Tibial nerve (tissue), 4 donors: ENCODE measurements at regions not wholly inside any gene's neighbourhood (a gene's known extent, or its start where the extent isn't known, plus 50 kb on each side); places are given as distances from the start of the nearest gene placed in this dataset.

Source experiments
- DNase-seq, 2 donors: peaks; one replicate each; pipeline ENCODE4 v3.0.0-alpha.2; 2019; ENCODE audit warnings: low spot score in 2 of 2
- H3K27ac ChIP-seq, 4 donors: fragments of 200-600 bp; sonication (generic) in 3 of 4; one replicate each; pipeline ENCODE4 v1.5.1; 2017 to 2019; ENCODE audit warnings: mild to moderate bottlenecking in 1 of 4
- H3K27me3 ChIP-seq, 2 donors: fragments of 200-600 bp; sonication (generic) in 1 of 2; one replicate each; pipeline versions ENCODE4 v1.5.1 to v1.6.0; 2017 to 2019
- H3K36me3 ChIP-seq, 3 donors: fragments of 200-600 bp; sonication (generic); one replicate each; pipeline ENCODE4 v1.5.1; 2018 to 2019
- H3K4me1 ChIP-seq, 4 donors: fragments of 200-600 bp; sonication (generic) in 3 of 4; one replicate each; pipeline ENCODE4 v1.5.1; 2017 to 2019
- H3K4me3 ChIP-seq, 4 donors: fragments of 200-600 bp; sonication (generic) in 3 of 4; one replicate each; pipeline ENCODE4 v1.5.1; 2017 to 2019; ENCODE audit warnings: mild to moderate bottlenecking in 1 of 4, moderate library complexity in 1 of 4
- H3K9me3 ChIP-seq, 4 donors: fragments of 200-600 bp; sonication (generic) in 3 of 4; one replicate each; pipeline ENCODE4 v1.5.1; 2017 to 2019
- CTCF ChIP-seq, 5 experiments: fragments of 200-600 bp in 3 of 5; fragments of 450-650 bp in 2 of 5; sonication (generic) in 3 of 5; IDR thresholded peaks; one replicate each; pipeline ENCODE4 v1.5.1; 2016 to 2019; ENCODE audit warnings: antibody characterized with exemption in 5 of 5, mild to moderate bottlenecking in 3 of 5, moderate library complexity in 2 of 5
- EP300 ChIP-seq, 2 donors: sonication (generic); formaldehyde crosslinking; IDR thresholded peaks; one replicate each; pipeline ENCODE4 v1.6.1; 2017; ENCODE audit warnings: antibody characterized with exemption in 2 of 2, mild to moderate bottlenecking in 1 of 2
- POLR2A ChIP-seq, 2 donors: fragments of 450-650 bp; IDR thresholded peaks; one replicate each; pipeline ENCODE4 v1.6.1; 2017; ENCODE audit warnings: antibody characterized with exemption in 2 of 2, mild to moderate bottlenecking in 2 of 2, moderate library complexity in 2 of 2
- WGBS, 2 donors: methylation state at CpG; one replicate each; pipeline ENCODE4 v1.1.5; 2018; 5-methylcytosine and 5-hydroxymethylcytosine counted together

DNA sequence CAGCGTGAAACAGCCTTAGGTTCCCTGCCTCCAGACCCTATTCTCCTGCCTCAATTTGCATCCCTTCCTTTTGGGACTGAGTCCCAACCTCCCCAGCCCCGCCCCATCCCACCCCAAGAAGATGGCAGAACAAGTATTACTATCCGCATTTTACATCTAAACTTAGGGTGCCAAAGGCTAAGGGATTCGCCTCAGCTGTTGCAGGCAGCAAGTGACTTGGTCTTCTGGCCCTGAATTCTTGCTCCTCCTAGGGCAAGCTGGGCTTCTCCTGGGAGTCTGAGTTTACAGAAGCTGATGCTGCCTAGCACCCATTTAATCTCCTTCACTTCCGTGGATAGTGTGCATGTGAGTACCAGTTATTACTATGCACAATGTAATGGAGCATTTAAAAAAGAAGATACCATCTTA is 161.3 kb upstream of the NR5A2 start:
- no peak for DNase-seq
- TF ChIP-seq POLR2A (IDR thresholded peaks at IDR 0.05) (no peak), EP300 (IDR thresholded peaks at IDR 0.05) (no peak), CTCF (IDR thresholded peaks at IDR 0.05) (no peak)
- H3K27ac ChIP-seq: no peak overlapping the region
- no peaks in the 10 kb centered on the region for H3K4me1 ChIP-seq
- WGBS, 2 donors: 66 to 67% methylated on average over 5 of the region's 5 CpGs
- no peaks in the 10 kb centered on the region for H3K27me3 ChIP-seq
- no peaks in the 10 kb centered on the region for H3K9me3 ChIP-seq
- H3K36me3 ChIP-seq: no peaks in the 10 kb centered on the region
- no peak overlapping the region for H3K4me3 ChIP-seq

DNA sequence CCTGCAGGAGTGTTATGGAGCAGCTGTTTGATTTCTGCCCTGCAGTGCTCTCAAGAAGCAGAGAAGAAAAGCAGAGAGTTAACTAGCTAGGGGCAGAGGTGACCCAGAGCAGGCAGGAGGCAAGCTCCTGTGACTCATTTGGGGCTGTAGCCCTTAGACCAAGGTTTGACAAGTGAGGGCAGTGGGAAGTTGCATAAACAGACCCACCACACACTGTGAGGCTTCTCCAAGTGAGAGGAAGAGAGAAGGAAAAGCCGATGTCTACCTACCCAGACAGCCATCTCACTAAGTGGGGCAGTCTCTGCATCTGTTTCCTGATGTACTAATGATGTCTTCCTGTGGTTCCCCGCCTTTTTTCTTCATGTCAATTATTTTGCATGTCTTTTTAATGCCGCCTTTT is 159.9 kb upstream of the NR5A2 start:
- no peaks in the 10 kb centered on the region for H3K36me3 ChIP-seq
- DNase-seq: no peak
- TF ChIP-seq POLR2A (IDR thresholded peaks at IDR 0.05): no peak
- TF ChIP-seq CTCF (IDR thresholded peaks at IDR 0.05): no peak
- no peak for TF ChIP-seq EP300 (IDR thresholded peaks at IDR 0.05)
- H3K27ac ChIP-seq: no peak overlapping the region
- no peak overlapping the region for H3K4me3 ChIP-seq
- no peaks in the 10 kb centered on the region for H3K9me3 ChIP-seq
- no peaks in the 10 kb centered on the region for H3K27me3 ChIP-seq
- H3K4me1 ChIP-seq: no peaks in the 10 kb centered on the region
- 58 to 64% methylated on average over 3 of the region's 3 CpGs for WGBS, 2 donors

- WGBS, 2 donors: 50 to 62% methylated on average over 3 of the region's 3 CpGs
These were observed 158.7 kb upstream of the NR5A2 start for GRCh38 chr1:199868777-199869176.

GRCh38 chr1:199875337-199875736 is 152.2 kb upstream of the NR5A2 start:
- Histone ChIP-seq H3K4me1 (no peaks in the 10 kb centered on the region), H3K36me3 (no peaks in the 10 kb centered on the region), H3K27me3 (no peaks in the 10 kb centered on the region), H3K27ac (no peak overlapping the region), H3K4me3 (no peak overlapping the region), H3K9me3 (no peaks in the 10 kb centered on the region)
- DNase-seq: no peak
- TF ChIP-seq CTCF (IDR thresholded peaks at IDR 0.05) (no peak), EP300 (IDR thresholded peaks at IDR 0.05) (no peak), POLR2A (IDR thresholded peaks at IDR 0.05) (no peak)
- WGBS, 2 donors: 92 to 93% methylated on average over 3 of the region's 3 CpGs

More at GRCh38 chr1:199868777-199869176, 158.7 kb upstream of the NR5A2 start:
- TF ChIP-seq EP300 (IDR thresholded peaks at IDR 0.05) (no peak), POLR2A (IDR thresholded peaks at IDR 0.05) (no peak), CTCF (IDR thresholded peaks at IDR 0.05) (no peak)
- no peak for DNase-seq
- Histone ChIP-seq H3K4me3 (no peak overlapping the region), H3K27me3 (no peaks in the 10 kb centered on the region), H3K4me1 (no peaks in the 10 kb centered on the region), H3K36me3 (no peaks in the 10 kb centered on the region), H3K27ac (no peak overlapping the region), H3K9me3 (no peaks in the 10 kb centered on the region)

DNA sequence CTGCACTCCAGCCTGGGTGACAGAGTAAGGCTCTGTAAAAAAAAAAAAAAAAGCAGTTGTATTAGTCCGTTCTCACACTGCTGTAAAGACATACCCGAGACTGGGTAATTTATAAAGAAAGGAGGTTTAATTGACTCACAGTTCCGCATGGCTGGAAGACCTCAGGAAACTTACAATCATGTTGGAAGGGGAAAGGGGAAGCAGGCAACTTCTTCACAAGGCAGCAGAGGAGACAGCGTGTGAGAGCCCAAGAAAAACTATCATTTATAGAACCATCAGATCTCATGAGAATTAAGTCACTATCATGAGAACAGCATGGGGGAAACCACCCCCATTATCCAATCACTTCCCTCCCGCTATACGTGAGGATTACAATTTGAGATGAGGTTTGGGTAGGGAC is 151.7 kb upstream of the NR5A2 start:
- 81 to 84% methylated on average over 6 of the region's 6 CpGs for WGBS, 2 donors
- Histone ChIP-seq H3K27ac (no peak overlapping the region), H3K27me3 (no peaks in the 10 kb centered on the region), H3K4me3 (no peak overlapping the region), H3K4me1 (no peaks in the 10 kb centered on the region), H3K36me3 (no peaks in the 10 kb centered on the region), H3K9me3 (no peaks in the 10 kb centered on the region)
- no peak for DNase-seq
- TF ChIP-seq EP300 (IDR thresholded peaks at IDR 0.05): no peak
- no peak for TF ChIP-seq CTCF (IDR thresholded peaks at IDR 0.05)
- TF ChIP-seq POLR2A (IDR thresholded peaks at IDR 0.05): no peak
